CD8-positive, alpha-beta memory T cell (primary cell): ENCODE measurements at regions not wholly inside any gene's neighbourhood (a gene's known extent, or its start where the extent isn't known, plus 50 kb on each side); places are given as distances from the start of the nearest gene placed in this dataset.

ENCODE experiments used
- CTCF ChIA-PET: fragments of 350-600 bp; sonication (Branson Sonifier 250); formaldehyde crosslinking; loops from one replicate; lab custom pipeline; 2021; ENCODE audit warnings: antibody characterized with exemption; lab: Charles Lee
- POLR2A ChIA-PET: fragments of 350-600 bp; sonication (Branson Sonifier 250); formaldehyde crosslinking; loops from one replicate; lab custom pipeline; 2021; ENCODE audit warnings: antibody characterized with exemption; lab: Charles Lee
- DNase-seq, 5 donors: peaks; one replicate each; pipeline versions ENCODE4 v3.0.0 to v3.0.0-alpha.2; 2020 to 2022; ENCODE audit warnings: mixed read lengths in 1 of 5
- H3K27ac ChIP-seq: one replicate; pipeline ENCODE4 v1.7.0; 2013; ENCODE audit warnings: low read depth, mild to moderate bottlenecking, low read length, moderate library complexity
- H3K27me3 ChIP-seq: 2 replicates; pipeline ENCODE4 v1.7.0; 2013; ENCODE audit warnings: low read length, mild to moderate bottlenecking; ENCODE audit not compliant: insufficient read depth, poor library complexity, severe bottlenecking
- H3K36me3 ChIP-seq: 2 replicates; pipeline ENCODE4 v1.7.0; 2013; ENCODE audit warnings: mild to moderate bottlenecking, low read length, moderate library complexity; ENCODE audit not compliant: insufficient read depth
- H3K4me1 ChIP-seq: 2 replicates; pipeline ENCODE4 v1.7.0; 2013; ENCODE audit warnings: mild to moderate bottlenecking, low read length, moderate library complexity; ENCODE audit not compliant: insufficient read depth
- H3K4me3 ChIP-seq: 2 replicates; pipeline ENCODE4 v1.7.0; 2013; ENCODE audit warnings: mild to moderate bottlenecking, low read length
- H3K9me3 ChIP-seq: 2 replicates; pipeline ENCODE4 v1.7.0; 2013; ENCODE audit warnings: mild to moderate bottlenecking, low read length
- H3K27ac Mint-ChIP-seq, 8 donors: one replicate each; pipeline ENCODE4 v1.8.0; 2020 to 2021; ENCODE audit warnings: mixed read lengths in 8 of 8, mild to moderate bottlenecking in 6 of 8, inconsistent platforms in 3 of 8, moderate library complexity in 3 of 8
- H3K27me3 Mint-ChIP-seq, 2 donors: one replicate each; pipeline ENCODE4 v1.8.0; 2020 to 2021; ENCODE audit warnings: mixed read lengths in 2 of 2, mild to moderate bottlenecking in 1 of 2, moderate library complexity in 1 of 2
- H3K36me3 Mint-ChIP-seq, 3 donors: one replicate each; pipeline ENCODE4 v1.8.0; 2020 to 2021; ENCODE audit warnings: mixed read lengths in 3 of 3, inconsistent platforms in 1 of 3, mild to moderate bottlenecking in 1 of 3
- H3K4me1 Mint-ChIP-seq, 3 donors: one replicate each; pipeline ENCODE4 v1.8.0; 2020 to 2021; ENCODE audit warnings: mixed read lengths in 3 of 3, inconsistent platforms in 1 of 3, mild to moderate bottlenecking in 1 of 3
- H3K4me3 Mint-ChIP-seq, 7 donors: one replicate each; pipeline ENCODE4 v1.8.0; 2020 to 2021; ENCODE audit warnings: mixed read lengths in 7 of 7, mild to moderate bottlenecking in 6 of 7, moderate library complexity in 4 of 7, inconsistent platforms in 2 of 7
- H3K9me3 Mint-ChIP-seq, 5 donors: one replicate each; pipeline ENCODE4 v1.8.0; 2020 to 2022; ENCODE audit warnings: mixed read lengths in 5 of 5, mild to moderate bottlenecking in 3 of 5, moderate library complexity in 2 of 5, inconsistent platforms in 1 of 5

DNA sequence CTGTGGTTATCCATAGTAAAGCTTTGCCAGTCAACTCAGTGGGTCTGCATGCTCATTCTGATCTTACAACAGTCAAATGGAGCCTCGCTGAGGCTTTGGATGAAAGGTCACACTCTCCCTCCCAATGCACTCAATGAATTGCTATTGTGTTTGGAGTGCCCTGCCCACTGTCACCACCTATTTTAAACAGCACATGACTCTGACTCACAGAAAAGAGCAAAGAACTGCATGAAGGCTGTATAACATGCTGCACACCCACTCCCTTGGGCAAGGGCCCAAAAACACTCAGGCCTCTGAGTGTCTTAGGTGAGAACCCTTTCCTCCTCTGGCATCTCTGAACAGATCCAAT, 118.7 kb upstream of the CCDC112 start:
- CTCF ChIA-PET: no interaction called here

DNA sequence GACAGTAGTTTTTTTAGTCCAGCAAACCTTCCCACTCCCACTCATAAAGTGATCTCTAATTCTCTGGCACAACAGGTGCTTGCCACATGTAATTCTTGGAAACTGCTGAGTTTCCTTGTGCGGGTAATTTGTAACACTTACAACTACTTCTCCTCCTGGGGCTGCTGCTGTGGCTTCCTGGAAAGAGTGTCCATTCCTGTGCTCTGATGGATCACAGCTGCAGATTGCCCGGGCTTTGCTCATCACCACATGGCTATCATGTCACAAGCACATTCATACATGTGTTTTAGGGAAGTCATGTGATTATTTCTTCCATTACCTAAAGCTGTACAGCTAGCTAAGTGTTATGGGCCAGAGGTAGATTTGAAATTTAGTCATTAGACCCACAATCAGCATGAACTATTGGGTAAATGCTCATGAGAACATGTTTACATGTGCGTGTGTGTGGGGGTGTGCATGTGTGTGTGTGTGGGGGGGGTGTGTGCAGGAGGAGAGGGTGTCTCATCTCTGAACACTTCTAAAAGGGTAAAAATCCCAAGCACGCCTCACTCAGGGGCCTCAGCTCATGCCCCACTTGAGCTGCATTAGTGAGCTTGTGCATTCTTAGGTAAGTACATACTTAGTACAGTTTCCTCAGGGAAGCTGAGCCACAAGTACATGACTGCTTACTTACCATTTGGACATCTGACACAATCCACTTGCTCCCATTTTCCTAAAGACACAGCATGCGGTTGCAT, 118.1 kb upstream of the CCDC112 start:
- H3K9me3 ChIP-seq: no peaks in the 10 kb centered on the region
- no peaks in the 10 kb centered on the region for H3K9me3 Mint-ChIP-seq
- peaks cover 0 to 1% (median 0%) of the 10 kb centered on the region in 3 donors for H3K36me3 Mint-ChIP-seq
- no peaks in the 10 kb centered on the region for H3K36me3 ChIP-seq
- H3K4me1 ChIP-seq: no peaks in the 10 kb centered on the region
- DNase-seq: no peak
- H3K27me3 ChIP-seq: no peaks in the 10 kb centered on the region
- H3K27ac ChIP-seq: no peak overlapping the region
- H3K4me1 Mint-ChIP-seq: no peaks in the 10 kb centered on the region
- H3K4me3 ChIP-seq: no peak overlapping the region
- no peak overlapping the region for H3K27ac Mint-ChIP-seq
- ChIA-PET CTCF (no interaction called here), POLR2A (no interaction called here)
- H3K27me3 Mint-ChIP-seq: peaks cover 0 to 13% of the 10 kb centered on the region in 2 donors
- H3K4me3 Mint-ChIP-seq: no peak overlapping the region

More for the DNA sequence above, 118.7 kb upstream of the CCDC112 start:
- Histone ChIP-seq H3K4me3 (no peak overlapping the region), H3K27ac (no peak overlapping the region), H3K36me3 (no peaks in the 10 kb centered on the region), H3K4me1 (no peaks in the 10 kb centered on the region), H3K9me3 (no peaks in the 10 kb centered on the region), H3K27me3 (no peaks in the 10 kb centered on the region)
- DNase-seq: no peak
- Mint-ChIP-seq H3K9me3 (no peaks in the 10 kb centered on the region), H3K4me3 (no peak overlapping the region), H3K4me1 (no peaks in the 10 kb centered on the region), H3K36me3 (peaks cover 0 to 1% (median 0%) of the 10 kb centered on the region in 3 donors), H3K27me3 (peaks cover 0 to 12% of the 10 kb centered on the region in 2 donors), H3K27ac (no peak overlapping the region)
- POLR2A ChIA-PET: no interaction called here

DNA sequence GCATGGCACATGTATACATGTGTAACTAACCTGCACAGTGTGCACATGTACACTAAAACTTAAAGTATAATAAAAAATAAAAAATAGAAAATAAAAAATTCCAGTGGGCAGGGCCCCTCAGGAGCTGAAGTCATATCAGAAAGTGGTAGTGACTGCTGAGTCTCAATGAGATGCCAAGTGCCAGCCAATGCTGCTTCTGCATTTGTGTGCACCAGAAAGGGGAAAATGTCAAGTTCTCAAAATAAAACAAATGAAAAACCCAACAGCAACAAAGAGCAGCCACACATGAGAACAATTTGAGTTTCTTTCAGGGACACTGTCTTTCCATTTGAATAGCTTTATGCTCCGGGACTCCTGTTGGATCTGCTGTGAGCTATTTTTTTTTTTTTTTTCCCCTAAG, 117.2 kb upstream of the CCDC112 start:
- Histone ChIP-seq H3K36me3 (no peaks in the 10 kb centered on the region), H3K27me3 (no peaks in the 10 kb centered on the region), H3K4me3 (no peak overlapping the region), H3K27ac (no peak overlapping the region), H3K4me1 (no peaks in the 10 kb centered on the region), H3K9me3 (no peaks in the 10 kb centered on the region)
- H3K9me3 Mint-ChIP-seq: no peaks in the 10 kb centered on the region
- H3K27ac Mint-ChIP-seq: no peak overlapping the region
- no peak for DNase-seq
- no peaks in the 10 kb centered on the region for H3K4me1 Mint-ChIP-seq
- H3K4me3 Mint-ChIP-seq: no peak overlapping the region
- ChIA-PET CTCF (no interaction called here), POLR2A (no interaction called here)
- H3K27me3 Mint-ChIP-seq: peaks cover 3 to 15% of the 10 kb centered on the region in 2 donors
- H3K36me3 Mint-ChIP-seq: peaks cover 0 to 1% (median 0%) of the 10 kb centered on the region in 3 donors

DNA sequence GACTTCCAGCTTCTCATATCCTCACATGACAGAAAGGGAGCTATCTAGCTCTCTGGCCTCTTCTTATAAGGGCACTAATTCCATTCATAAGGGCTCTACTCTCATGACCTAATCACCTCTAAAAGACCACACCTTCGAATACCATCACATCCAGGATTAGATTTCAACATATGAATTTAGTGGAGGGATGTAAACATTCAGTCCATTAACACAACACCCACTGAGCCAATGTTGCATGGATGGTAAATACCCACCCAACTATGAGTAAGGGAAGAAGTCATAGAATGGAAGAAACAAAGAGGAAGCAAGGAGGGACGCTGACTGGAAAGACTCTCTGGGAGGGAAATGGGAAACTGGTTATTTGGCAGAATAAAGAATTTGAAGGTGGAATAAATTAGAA, 112.6 kb upstream of the CCDC112 start:
- Histone ChIP-seq H3K27ac (no peak overlapping the region), H3K4me1 (no peaks in the 10 kb centered on the region), H3K27me3 (no peaks in the 10 kb centered on the region), H3K36me3 (no peaks in the 10 kb centered on the region), H3K4me3 (no peak overlapping the region), H3K9me3 (no peaks in the 10 kb centered on the region)
- H3K4me3 Mint-ChIP-seq: no peak overlapping the region
- H3K9me3 Mint-ChIP-seq: peaks cover 0 to 3% (median 0%) of the 10 kb centered on the region in 5 donors
- ChIA-PET CTCF (no interaction called here), POLR2A (no interaction called here)
- H3K36me3 Mint-ChIP-seq: no peaks in the 10 kb centered on the region
- no peaks in the 10 kb centered on the region for H3K4me1 Mint-ChIP-seq
- H3K27me3 Mint-ChIP-seq: peaks cover 5 to 27% of the 10 kb centered on the region in 2 donors
- no peak for DNase-seq
- H3K27ac Mint-ChIP-seq: no peak overlapping the region

DNA sequence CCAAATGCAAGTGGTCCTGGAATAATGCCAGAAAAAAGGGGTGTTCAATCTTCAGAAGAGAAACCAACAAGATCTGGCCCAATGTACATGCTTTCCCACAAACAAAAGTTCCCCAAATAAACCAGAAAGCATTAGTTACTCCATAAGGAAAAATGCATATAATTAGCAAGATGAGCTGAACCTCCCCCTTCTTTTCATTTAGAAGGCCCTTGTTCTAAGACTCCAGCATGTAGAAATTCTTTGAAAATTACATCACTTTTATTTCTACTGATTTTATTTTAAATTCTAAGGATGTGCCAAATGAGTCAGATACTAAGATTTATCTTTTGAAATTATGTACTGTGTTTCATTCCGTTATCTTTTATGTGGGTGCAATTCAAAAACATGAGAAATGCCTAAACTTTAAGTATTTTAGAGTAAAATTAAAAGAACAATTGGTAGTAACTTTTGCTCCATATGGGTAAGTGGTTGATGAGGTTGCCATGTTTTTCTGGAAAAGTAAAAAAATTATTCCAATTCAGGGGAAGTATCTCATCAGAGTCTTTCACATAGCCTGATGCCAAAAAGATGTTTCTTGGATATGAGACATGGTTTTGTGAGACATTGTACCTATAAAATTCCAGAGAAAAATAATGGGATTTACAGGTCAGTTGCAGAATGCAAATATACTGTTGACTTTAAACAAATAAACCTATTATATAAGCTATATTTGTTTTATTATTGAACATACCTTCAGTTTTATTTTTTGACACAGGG, 106.5 kb upstream of the CCDC112 start:
- H3K4me1 ChIP-seq: no peaks in the 10 kb centered on the region
- Mint-ChIP-seq H3K27me3 (peaks cover 2 to 20% of the 10 kb centered on the region in 2 donors), H3K4me3 (no peak overlapping the region), H3K27ac (no peak overlapping the region), H3K36me3 (no peaks in the 10 kb centered on the region), H3K9me3 (peaks cover 0 to 3% (median 0%) of the 10 kb centered on the region in 5 donors), H3K4me1 (no peaks in the 10 kb centered on the region)
- no peaks in the 10 kb centered on the region for H3K9me3 ChIP-seq
- no peaks in the 10 kb centered on the region for H3K36me3 ChIP-seq
- no peak overlapping the region for H3K27ac ChIP-seq
- no peaks in the 10 kb centered on the region for H3K27me3 ChIP-seq
- DNase-seq: no peak
- no peak overlapping the region for H3K4me3 ChIP-seq
- ChIA-PET CTCF (no interaction called here), POLR2A (no interaction called here)

DNA sequence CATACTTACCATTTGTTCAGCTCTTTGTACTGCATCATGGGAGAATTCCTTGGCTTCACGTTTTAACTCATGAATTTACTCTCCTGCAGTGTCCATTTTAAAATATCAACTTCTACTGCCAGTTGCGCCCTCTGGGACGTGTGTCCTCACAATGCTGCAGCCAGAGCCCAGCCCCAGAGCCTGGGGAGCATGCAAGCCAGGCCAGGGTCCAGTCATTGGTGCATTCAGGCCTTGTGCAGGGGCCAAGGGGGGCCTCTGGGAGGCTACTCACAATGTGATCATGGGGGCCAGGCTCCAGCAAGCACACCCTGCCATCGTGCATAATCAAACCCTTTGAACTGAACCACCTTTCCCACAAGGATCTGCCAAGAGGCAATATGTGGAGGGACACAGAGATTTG, 105.6 kb upstream of the CCDC112 start:
- no peaks in the 10 kb centered on the region for H3K4me1 Mint-ChIP-seq
- Histone ChIP-seq H3K27me3 (no peaks in the 10 kb centered on the region), H3K36me3 (no peaks in the 10 kb centered on the region), H3K4me1 (no peaks in the 10 kb centered on the region), H3K9me3 (no peaks in the 10 kb centered on the region), H3K27ac (no peak overlapping the region), H3K4me3 (no peak overlapping the region)
- peaks cover 2 to 16% of the 10 kb centered on the region in 2 donors for H3K27me3 Mint-ChIP-seq
- peaks cover 0 to 3% (median 0%) of the 10 kb centered on the region in 5 donors for H3K9me3 Mint-ChIP-seq
- ChIA-PET CTCF (no interaction called here), POLR2A (no interaction called here)
- H3K36me3 Mint-ChIP-seq: no peaks in the 10 kb centered on the region
- no peak for DNase-seq
- H3K27ac Mint-ChIP-seq: no peak overlapping the region
- no peak overlapping the region for H3K4me3 Mint-ChIP-seq

DNA sequence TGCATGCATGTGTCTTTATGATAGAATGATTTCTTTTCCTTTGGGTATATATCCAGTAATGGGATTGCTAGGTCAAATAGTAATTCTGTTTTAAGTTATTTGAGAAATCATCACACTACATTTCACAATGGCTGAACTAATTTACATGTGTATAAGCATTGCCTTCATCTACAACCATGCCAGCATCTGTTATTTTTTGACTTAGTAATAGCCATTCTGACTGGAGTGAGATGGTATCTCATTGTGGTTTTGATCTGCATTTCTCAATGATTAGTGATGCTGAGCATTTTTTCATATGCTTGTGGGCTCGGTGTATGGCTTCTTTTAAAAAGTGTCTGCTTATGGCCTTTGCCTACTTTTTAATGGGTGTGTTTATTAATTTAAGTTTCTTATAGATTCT, 102.3 kb upstream of the CCDC112 start:
- no peaks in the 10 kb centered on the region for H3K4me1 ChIP-seq
- H3K27me3 ChIP-seq: no peaks in the 10 kb centered on the region
- no peak overlapping the region for H3K27ac ChIP-seq
- H3K9me3 Mint-ChIP-seq: peaks cover 0 to 2% (median 1%) of the 10 kb centered on the region in 5 donors
- ChIA-PET POLR2A (no interaction called here), CTCF (no interaction called here)
- no peaks in the 10 kb centered on the region for H3K36me3 ChIP-seq
- no peaks in the 10 kb centered on the region for H3K27me3 Mint-ChIP-seq
- H3K9me3 ChIP-seq: no peaks in the 10 kb centered on the region
- no peak for DNase-seq
- H3K4me3 ChIP-seq: no peak overlapping the region
- H3K36me3 Mint-ChIP-seq: no peaks in the 10 kb centered on the region
- no peak overlapping the region for H3K4me3 Mint-ChIP-seq
- no peaks in the 10 kb centered on the region for H3K4me1 Mint-ChIP-seq
- H3K27ac Mint-ChIP-seq: no peak overlapping the region

DNA sequence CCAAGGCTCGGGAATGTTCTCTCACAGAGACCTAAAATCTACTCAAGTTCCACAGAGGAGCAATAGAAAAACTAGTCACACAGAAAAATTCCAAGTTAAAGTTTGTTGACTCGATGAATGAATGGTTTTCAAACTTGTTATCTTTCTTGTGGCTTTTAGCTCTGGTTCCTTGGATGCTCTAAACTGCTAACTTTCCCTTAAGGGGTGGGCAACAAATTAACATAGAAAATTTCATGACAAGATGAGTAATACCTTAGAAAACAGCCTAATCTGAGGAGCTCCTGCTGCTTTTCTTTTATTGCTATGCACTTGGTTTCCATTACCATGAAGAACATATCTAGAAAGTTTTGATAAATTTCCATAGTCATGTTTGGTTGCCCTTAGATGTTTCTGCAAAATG, 100.2 kb upstream of the CCDC112 start:
- Histone ChIP-seq H3K4me1 (no peaks in the 10 kb centered on the region), H3K27me3 (no peaks in the 10 kb centered on the region), H3K4me3 (no peak overlapping the region), H3K9me3 (no peaks in the 10 kb centered on the region), H3K27ac (no peak overlapping the region), H3K36me3 (no peaks in the 10 kb centered on the region)
- H3K9me3 Mint-ChIP-seq: peaks cover 0 to 2% (median 1%) of the 10 kb centered on the region in 5 donors
- DNase-seq: no peak
- ChIA-PET POLR2A (no interaction called here), CTCF (no interaction called here)
- H3K36me3 Mint-ChIP-seq: no peaks in the 10 kb centered on the region
- H3K27ac Mint-ChIP-seq: no peak overlapping the region
- no peaks in the 10 kb centered on the region for H3K4me1 Mint-ChIP-seq
- no peak overlapping the region for H3K4me3 Mint-ChIP-seq
- peaks cover 0 to 3% of the 10 kb centered on the region in 2 donors for H3K27me3 Mint-ChIP-seq
